A549 (cell line): ENCODE measurements at regions not wholly inside any gene's neighbourhood (a gene's known extent, or its start where the extent isn't known, plus 50 kb on each side); places are given as distances from the start of the nearest gene placed in this dataset.
A peak's percentile ranks its signal among the peaks of the same experiment; 100 is the strongest.

Experiments
- ATAC-seq, 2 experiments: fragments of 200-7000 bp in 1 of 2; fragments of >200 bp in 1 of 2; cut with Nextera tagmentation in 1 of 2; cut with Tn5 transposase in 1 of 2; 3 replicates each; pipeline versions ENCODE4 v1.8.0 to v1.9.1; 2018 to 2020; ENCODE audit warnings: mild to moderate bottlenecking in 1 of 2, moderate library complexity in 1 of 2
- CTCF ChIA-PET: fragments of 300-600 bp; sonication (Branson Sonifier 250); formaldehyde crosslinking; extraction: SDS; loops from one replicate; lab custom pipeline; 2021; ENCODE audit warnings: antibody characterized with exemption, inconsistent platforms; lab: Yijun Ruan, JAX
- POLR2A ChIA-PET: fragments of 350-600 bp; formaldehyde crosslinking; extraction: SDS; loops from one replicate; lab custom pipeline; 2021; ENCODE audit warnings: antibody characterized with exemption, inconsistent platforms; lab: Yijun Ruan, JAX
- DNase-seq, 2 experiments: peaks; one replicate each; pipeline versions ENCODE4 v3.0.0 to v3.0.0-alpha.2; 2011 to 2016; ENCODE audit warnings: low read depth in 1 of 2, low spot score in 1 of 2
- FAIRE-seq: peaks from 2 replicates; lab custom pipeline; 2011; peaks lifted over from hg19 to GRCh38; lab: Jason Lieb, UNC
- H3K27ac ChIP-seq, 2 experiments: fragments of >200 bp; sonication (Bioruptor Twin); formaldehyde crosslinking; 3 replicates each; pipeline ENCODE4 v1.5.1; 2016 to 2017
- H3K4me1 ChIP-seq: fragments of >200 bp; sonication (Bioruptor Twin); formaldehyde crosslinking; 3 replicates; pipeline ENCODE4 v1.6.1; 2016
- H3K4me2 ChIP-seq: fragments of >200 bp; sonication (Bioruptor Twin); formaldehyde crosslinking; 3 replicates; pipeline ENCODE4 v1.6.1; 2016
- H3K4me3 ChIP-seq: fragments of >200 bp; sonication (Bioruptor Twin); formaldehyde crosslinking; 3 replicates; pipeline ENCODE4 v1.5.1; 2016
- H3K9me3 ChIP-seq: fragments of >200 bp; sonication (Bioruptor Twin); formaldehyde crosslinking; 3 replicates; pipeline ENCODE4 v1.6.1; 2016
- ATOH8 ChIP-seq: fragments of 250-450 bp; sonication (Bioruptor Pico); IDR thresholded peaks from 2 replicates; pipeline ENCODE4 v1.5.0; 2020; ENCODE audit warnings: low read depth, mild to moderate bottlenecking, moderate library complexity
- CBX8 ChIP-seq: fragments of 200-600 bp; sonication (generic); IDR thresholded peaks from 2 replicates; pipeline ENCODE4 v1.6.1; 2016
- ESRRA ChIP-seq: fragments of 150-350 bp; IDR thresholded peaks from 2 replicates; pipeline ENCODE4 v1.6.1; 2014; ENCODE audit warnings: mild to moderate bottlenecking, low read length, borderline replicate concordance
- KDM1A ChIP-seq: fragments of 200-600 bp; sonication (generic); IDR thresholded peaks from 2 replicates; pipeline ENCODE4 v1.6.1; 2016; ENCODE audit warnings: low read depth, mild to moderate bottlenecking
- RAD21 ChIP-seq, 2 experiments: fragments of >200 bp in 1 of 2; sonication (Bioruptor Twin) in 1 of 2; formaldehyde crosslinking in 1 of 2; IDR thresholded peaks in 1 of 2; conservative IDR thresholded peaks in 1 of 2; 2 replicates in 1 of 2; 3 replicates in 1 of 2; pipeline ENCODE4 v1.6.1; 2012 to 2018; ENCODE audit warnings: inconsistent platforms in 1 of 2
- RARB ChIP-seq: fragments of 250-450 bp; sonication (Bioruptor Pico); IDR thresholded peaks from 2 replicates; pipeline ENCODE4 v1.8.0; 2021; ENCODE audit warnings: mild to moderate bottlenecking, moderate library complexity
- RNF2 ChIP-seq: fragments of 200-600 bp; sonication (generic); IDR thresholded peaks from 2 replicates; pipeline ENCODE4 v1.6.1; 2016; ENCODE audit warnings: low read depth, mild to moderate bottlenecking, antibody characterized with exemption, moderate library complexity, borderline replicate concordance
- SMC3 ChIP-seq: fragments of >200 bp; sonication (Bioruptor Twin); formaldehyde crosslinking; IDR thresholded peaks from 3 replicates; pipeline ENCODE4 v1.6.1; 2018; ENCODE audit warnings: inconsistent platforms
- ZNF302 ChIP-seq: fragments of 250-450 bp; sonication (Bioruptor Pico); IDR thresholded peaks from 2 replicates; pipeline ENCODE4 v1.9.0; 2021; ENCODE audit warnings: inconsistent platforms, mild to moderate bottlenecking, moderate library complexity
- ZSCAN20 ChIP-seq: fragments of 250-450 bp; sonication (Bioruptor Pico); IDR thresholded peaks from 2 replicates; pipeline ENCODE4 v1.8.0; 2022; ENCODE audit warnings: mild to moderate bottlenecking, moderate library complexity
- WGBS: methylation state at CpG from one replicate; pipeline ENCODE4 v1.1.6; 2017; ENCODE audit errors: missing lambda C conversion rate; 5-methylcytosine and 5-hydroxymethylcytosine counted together
- TF ChIP-seq, protein P1 (sequence below): fragments of >200 bp; sonication (Bioruptor Twin); formaldehyde crosslinking; IDR thresholded peaks from 3 replicates; pipeline ENCODE4 v1.5.1; 2016

DNA sequence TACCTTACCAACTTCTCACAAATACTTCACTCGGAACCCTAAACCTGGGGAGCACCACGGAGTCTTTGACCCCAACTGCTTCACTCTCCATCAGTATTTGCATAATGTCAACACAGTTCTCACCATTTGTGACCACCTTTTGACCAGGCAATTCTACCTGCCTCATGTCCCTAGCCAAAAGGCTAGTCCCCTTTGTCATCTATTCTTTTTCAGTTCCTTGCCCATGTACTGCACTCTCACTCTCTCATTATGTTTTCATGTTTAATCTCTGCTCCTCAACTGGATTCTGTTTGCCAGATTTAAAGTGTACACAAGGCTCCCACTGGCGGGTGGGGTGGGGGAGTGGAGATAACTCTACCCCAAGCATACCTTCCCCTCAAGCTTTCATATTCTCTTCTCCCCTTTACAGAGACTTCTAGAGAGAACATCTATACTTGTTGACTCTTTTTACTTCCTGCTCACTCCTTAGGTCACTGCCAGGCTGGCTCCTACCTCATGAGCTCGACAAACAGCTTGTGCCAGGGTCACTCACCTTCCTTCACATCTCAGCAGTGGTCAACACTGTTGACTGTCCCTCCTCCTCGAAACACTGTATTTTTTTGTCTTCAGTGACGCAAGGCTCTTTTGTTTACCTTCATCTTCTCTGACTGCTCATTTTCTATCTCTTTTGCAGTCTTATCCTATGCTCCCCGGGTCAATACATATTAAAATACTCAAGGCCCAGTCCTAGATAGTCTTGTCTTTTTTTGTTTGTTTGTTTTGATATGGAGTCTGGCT lies 88.7 kb upstream of the MAP4K3 start:
- DNase-seq (peak in 1 of 2 experiments; percentile 20), FAIRE-seq (no peak), ATAC-seq (no peak; a peak in 1 of 6 replicates)
- ChIA-PET CTCF (interaction anchor here (1.3 to 3.8 kb wide), 3 partner anchors 13 to 203 kb away, joined by 3 to 21 read pairs (median 6); no protein-coding TSS in a partner anchor), POLR2A (no interaction called here)
- Histone ChIP-seq H3K9me3 (peaks cover 17% of the 10 kb centered on the region), H3K4me2 (0 out of 3 replicates have a peak overlapping the region, but pooled peaks have one; percentile 7), H3K4me1 (peaks cover 38% of the 10 kb centered on the region), H3K4me3 (no peak overlapping the region), H3K27ac (peak overlapping the region; percentile 78 to 79; a peak in 4 of 6 replicates)
- WGBS, result 70% methylated on average over 7 of the region's 7 CpGs
- no peak for TF ChIP-seq RAD21 (conservative IDR thresholded peaks at IDR 0.05 in 1 of 2, IDR thresholded peaks at IDR 0.05 in 1 of 2)

- ATAC-seq, result no peak
Measured at GRCh38 chr2:39528701-39529100, 91.6 kb upstream of the MAP4K3 start.

GRCh38 chr2:39529836-39530235 lies 92.8 kb upstream of the MAP4K3 start:
- Histone ChIP-seq H3K4me1 (peaks cover 22% of the 10 kb centered on the region), H3K4me3 (no peak overlapping the region), H3K9me3 (no peaks in the 10 kb centered on the region), H3K4me2 (no peak overlapping the region), H3K27ac (no peak overlapping the region)
- DNase-seq (no peak), FAIRE-seq (no peak), ATAC-seq (no peak)
- WGBS, result 100% methylated on average over 1 of the region's 1 CpG
- CTCF ChIA-PET, result interaction anchor here (1.6 to 2.8 kb wide), 3 partner anchors 10 to 16 kb away, joined by 3 to 9 read pairs (median 5); no protein-coding TSS in a partner anchor
- POLR2A ChIA-PET, result no interaction called here
- TF ChIP-seq ZSCAN20 (CRISPR knock-in tag) (no peak), SMC3 (no peak), RARB (CRISPR knock-in tag) (no peak), KDM1A (no peak), CBX8 (no peak), ZNF302 (CRISPR knock-in tag) (no peak)
- TF ChIP-seq, all 56 proteins: peak for 0

More at GRCh38 chr2:39528701-39529100, 91.6 kb upstream of the MAP4K3 start:
- Histone ChIP-seq H3K4me2 (no peak overlapping the region), H3K4me3 (no peak overlapping the region), H3K9me3 (no peaks in the 10 kb centered on the region), H3K4me1 (peaks cover 28% of the 10 kb centered on the region), H3K27ac (no peak overlapping the region)
- CTCF ChIA-PET, result interaction anchor here (0.7 to 1.0 kb wide), 2 partner anchors 13 to 154 kb away, joined by 3 read pairs; no protein-coding TSS in a partner anchor
- POLR2A ChIA-PET, result no interaction called here
- WGBS, result 60% methylated on average over 5 of the region's 5 CpGs
- DNase-seq (no peak), FAIRE-seq (no peak)
- no peak for TF ChIP-seq ATOH8 (CRISPR knock-in tag)
- no peak for TF ChIP-seq RNF2

DNA sequence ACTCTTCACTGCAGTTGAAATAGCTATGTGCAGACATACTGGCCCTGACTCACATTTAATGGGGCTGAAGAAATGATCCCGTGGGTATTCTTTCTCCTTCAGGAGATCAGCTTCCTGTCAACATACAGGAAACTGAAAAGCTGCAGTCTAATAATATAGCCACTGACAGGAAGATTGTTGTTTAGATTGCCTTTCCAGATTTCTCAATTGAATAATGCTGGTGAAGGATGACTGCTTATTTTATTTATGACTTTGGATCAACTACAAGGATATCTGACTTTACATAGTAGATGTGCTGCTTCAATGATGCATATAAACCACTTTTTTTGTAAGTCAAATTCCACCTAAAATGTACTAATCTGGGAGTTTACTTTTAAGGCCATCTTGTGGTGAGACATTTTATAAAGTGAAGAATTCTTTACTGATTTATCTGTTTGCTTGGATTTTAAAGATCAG lies 93.4 kb upstream of the MAP4K3 start:
- ATAC-seq, result no peak; a peak in 1 of 6 replicates
- DNase-seq, result no peak
- FAIRE-seq, result no peak
- Histone ChIP-seq H3K4me1 (peaks cover 16% of the 10 kb centered on the region), H3K4me3 (no peak overlapping the region), H3K4me2 (no peak overlapping the region), H3K9me3 (no peaks in the 10 kb centered on the region), H3K27ac (no peak overlapping the region)
- TF ChIP-seq RAD21 (conservative IDR thresholded peaks at IDR 0.05 in 1 of 2, IDR thresholded peaks at IDR 0.05 in 1 of 2), result peak; percentile 31 to 36; a peak in 3 of 5 replicates
- TF ChIP-seq, protein P1, sequence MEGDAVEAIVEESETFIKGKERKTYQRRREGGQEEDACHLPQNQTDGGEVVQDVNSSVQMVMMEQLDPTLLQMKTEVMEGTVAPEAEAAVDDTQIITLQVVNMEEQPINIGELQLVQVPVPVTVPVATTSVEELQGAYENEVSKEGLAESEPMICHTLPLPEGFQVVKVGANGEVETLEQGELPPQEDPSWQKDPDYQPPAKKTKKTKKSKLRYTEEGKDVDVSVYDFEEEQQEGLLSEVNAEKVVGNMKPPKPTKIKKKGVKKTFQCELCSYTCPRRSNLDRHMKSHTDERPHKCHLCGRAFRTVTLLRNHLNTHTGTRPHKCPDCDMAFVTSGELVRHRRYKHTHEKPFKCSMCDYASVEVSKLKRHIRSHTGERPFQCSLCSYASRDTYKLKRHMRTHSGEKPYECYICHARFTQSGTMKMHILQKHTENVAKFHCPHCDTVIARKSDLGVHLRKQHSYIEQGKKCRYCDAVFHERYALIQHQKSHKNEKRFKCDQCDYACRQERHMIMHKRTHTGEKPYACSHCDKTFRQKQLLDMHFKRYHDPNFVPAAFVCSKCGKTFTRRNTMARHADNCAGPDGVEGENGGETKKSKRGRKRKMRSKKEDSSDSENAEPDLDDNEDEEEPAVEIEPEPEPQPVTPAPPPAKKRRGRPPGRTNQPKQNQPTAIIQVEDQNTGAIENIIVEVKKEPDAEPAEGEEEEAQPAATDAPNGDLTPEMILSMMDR, result peak; percentile 31; the same call in 1 of the 3 replicates
- TF ChIP-seq SMC3, result peak; percentile 45; the same call in 1 of the 3 replicates
- no peak for TF ChIP-seq ESRRA
- WGBS, result 11% methylated on average over 1 of the region's 1 CpG
- ChIA-PET CTCF (interaction anchor here (1.6 to 2.8 kb wide), 3 partner anchors 10 to 16 kb away, joined by 3 to 9 read pairs (median 5); no protein-coding TSS in a partner anchor), POLR2A (no interaction called here)
